OCI-LY7 (cell line): ENCODE measurements at regions not wholly inside any gene's neighbourhood (a gene's known extent, or its start where the extent isn't known, plus 50 kb on each side); places are given as distances from the start of the nearest gene placed in this dataset.

Experiments
- BruUV-seq: library from RNA; stranded (reverse); fragments of 400-500 nt; replicated peaks from 2 replicates; lab custom pipeline; 2021; lab: Mats Ljungman, UMichigan
- CTCF ChIA-PET: fragments of 300-600 bp; sonication (Branson Sonifier 250); formaldehyde crosslinking; loops from one replicate; lab custom pipeline; 2022; ENCODE audit warnings: antibody characterized with exemption; ENCODE audit not compliant: unreplicated experiment; lab: Charles Lee
- POLR2A ChIA-PET: fragments of 300-600 bp; sonication (Branson Sonifier 250); formaldehyde crosslinking; loops from one replicate; lab custom pipeline; 2022; ENCODE audit warnings: antibody characterized with exemption; lab: Charles Lee
- DNase-seq: peaks from one replicate; pipeline ENCODE4 v3.0.0-alpha.2; 2015; ENCODE audit warnings: low spot score
- H2AFZ ChIP-seq: fragments of 200-600 bp; sonication (generic), shearing (Covaris generic); 2 replicates; pipeline ENCODE4 v1.6.1; 2014; ENCODE audit warnings: mild to moderate bottlenecking, antibody characterized with exemption, low read length, moderate library complexity
- H3K27ac ChIP-seq: fragments of 200-600 bp; sonication (generic); 2 replicates; pipeline ENCODE4 v1.5.1; 2014; ENCODE audit warnings: mixed run types, low read depth, mild to moderate bottlenecking, moderate library complexity, low read length, inconsistent platforms; ENCODE audit not compliant: poor library complexity, severe bottlenecking
- H3K36me3 ChIP-seq: fragments of 200-600 bp; sonication (generic); 2 replicates; pipeline ENCODE4 v1.6.1; 2014; ENCODE audit warnings: mild to moderate bottlenecking, antibody characterized with exemption, low read length, moderate library complexity, mixed read lengths; ENCODE audit not compliant: insufficient read depth
- H3K4me1 ChIP-seq: fragments of 200-600 bp; sonication (generic); 2 replicates; pipeline ENCODE4 v1.5.1; 2014; ENCODE audit warnings: mild to moderate bottlenecking, low read length; ENCODE audit not compliant: insufficient read depth, poor library complexity, severe bottlenecking
- H3K4me2 ChIP-seq: fragments of 200-600 bp; sonication (generic); 2 replicates; pipeline ENCODE4 v1.6.1; 2014; ENCODE audit warnings: mild to moderate bottlenecking, low read length
- H3K4me3 ChIP-seq: fragments of 200-600 bp; sonication (generic); 2 replicates; pipeline ENCODE4 v1.5.1; 2014; ENCODE audit warnings: mild to moderate bottlenecking, low read depth, low read length; ENCODE audit not compliant: poor library complexity, severe bottlenecking
- H3K79me2 ChIP-seq: fragments of 200-600 bp; sonication (generic); 2 replicates; pipeline ENCODE4 v1.6.1; 2016; ENCODE audit warnings: low read depth, mild to moderate bottlenecking, low read length, moderate library complexity, mixed read lengths; ENCODE audit not compliant: insufficient read depth
- H3K9me2 ChIP-seq: fragments of 200-600 bp; sonication (generic); 2 replicates; pipeline ENCODE4 v1.6.1; 2016; ENCODE audit warnings: mild to moderate bottlenecking, low read length, mixed read lengths; ENCODE audit not compliant: insufficient read depth
- H3K9me3 ChIP-seq: fragments of 200-600 bp; sonication (generic); 2 replicates; pipeline ENCODE4 v1.6.1; 2014; ENCODE audit warnings: mild to moderate bottlenecking, mixed run types, low read length, mixed read lengths
- H4K20me1 ChIP-seq: fragments of 200-600 bp; sonication (generic); 2 replicates; pipeline ENCODE4 v1.6.1; 2014; ENCODE audit warnings: mild to moderate bottlenecking, antibody characterized with exemption, low read length, moderate library complexity, mixed read lengths; ENCODE audit not compliant: insufficient read depth
- EZH2phosphoT487 ChIP-seq: fragments of 200-600 bp; sonication (generic); IDR thresholded peaks from 2 replicates; pipeline ENCODE4 v1.6.1; 2018; ENCODE audit warnings: low read depth, borderline replicate concordance, mild to moderate bottlenecking, mixed run types, antibody characterized with exemption, low read length, moderate library complexity, mixed read lengths
- intact Hi-C: fragments of 100-400 bp; cut with micrococcal nuclease; formaldehyde crosslinking; loops from one replicate; pipeline ENCODE4 v1.10.0; 2022; ENCODE audit not compliant: unreplicated experiment
- TF ChIP-seq, protein P1 (sequence below): fragments of 200-600 bp; sonication (generic); conservative IDR thresholded peaks from 2 replicates; pipeline ENCODE4 v1.5.1; 2014; ENCODE audit warnings: mild to moderate bottlenecking, antibody characterized with exemption, low read length, moderate library complexity, mixed read lengths

DNA sequence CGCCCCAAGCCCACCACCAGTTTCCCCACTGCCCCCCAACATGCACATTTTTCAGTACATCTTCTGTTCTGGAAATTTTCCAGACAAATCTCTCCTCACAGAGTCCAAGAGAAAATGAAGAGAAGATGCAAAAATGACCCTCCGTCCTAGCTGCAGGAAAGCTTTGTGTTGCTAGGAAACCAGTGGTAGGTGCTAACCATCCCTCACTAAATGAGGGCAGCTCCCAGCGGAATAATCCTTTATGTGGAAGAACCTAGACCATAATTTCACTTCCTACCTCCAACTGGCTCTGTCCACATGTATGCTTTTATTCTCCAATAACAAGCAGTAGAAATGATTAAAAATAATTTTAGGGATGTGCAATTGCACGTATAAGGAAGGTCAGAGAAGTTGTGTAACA lies 311.9 kb upstream of the EPHA4 start:
- H3K27ac ChIP-seq = no peak overlapping the region
- no peaks in the 10 kb centered on the region for H4K20me1 ChIP-seq
- no peak overlapping the region for H2AFZ ChIP-seq
- no peak overlapping the region for H3K4me2 ChIP-seq
- no peak for DNase-seq
- no peaks in the 10 kb centered on the region for H3K9me3 ChIP-seq
- H3K79me2 ChIP-seq = no peaks in the 10 kb centered on the region
- H3K4me1 ChIP-seq = no peaks in the 10 kb centered on the region
- BruUV-seq = no TSS peak
- no peak overlapping the region for H3K4me3 ChIP-seq
- ChIA-PET CTCF (no interaction called here), POLR2A (no interaction called here)
- H3K9me2 ChIP-seq = no peaks in the 10 kb centered on the region
- intact Hi-C loops = no loop called here
- H3K36me3 ChIP-seq = no peaks in the 10 kb centered on the region
- TF ChIP-seq, protein P1, sequence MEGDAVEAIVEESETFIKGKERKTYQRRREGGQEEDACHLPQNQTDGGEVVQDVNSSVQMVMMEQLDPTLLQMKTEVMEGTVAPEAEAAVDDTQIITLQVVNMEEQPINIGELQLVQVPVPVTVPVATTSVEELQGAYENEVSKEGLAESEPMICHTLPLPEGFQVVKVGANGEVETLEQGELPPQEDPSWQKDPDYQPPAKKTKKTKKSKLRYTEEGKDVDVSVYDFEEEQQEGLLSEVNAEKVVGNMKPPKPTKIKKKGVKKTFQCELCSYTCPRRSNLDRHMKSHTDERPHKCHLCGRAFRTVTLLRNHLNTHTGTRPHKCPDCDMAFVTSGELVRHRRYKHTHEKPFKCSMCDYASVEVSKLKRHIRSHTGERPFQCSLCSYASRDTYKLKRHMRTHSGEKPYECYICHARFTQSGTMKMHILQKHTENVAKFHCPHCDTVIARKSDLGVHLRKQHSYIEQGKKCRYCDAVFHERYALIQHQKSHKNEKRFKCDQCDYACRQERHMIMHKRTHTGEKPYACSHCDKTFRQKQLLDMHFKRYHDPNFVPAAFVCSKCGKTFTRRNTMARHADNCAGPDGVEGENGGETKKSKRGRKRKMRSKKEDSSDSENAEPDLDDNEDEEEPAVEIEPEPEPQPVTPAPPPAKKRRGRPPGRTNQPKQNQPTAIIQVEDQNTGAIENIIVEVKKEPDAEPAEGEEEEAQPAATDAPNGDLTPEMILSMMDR = no peak
- no peak for TF ChIP-seq EZH2phosphoT487

DNA sequence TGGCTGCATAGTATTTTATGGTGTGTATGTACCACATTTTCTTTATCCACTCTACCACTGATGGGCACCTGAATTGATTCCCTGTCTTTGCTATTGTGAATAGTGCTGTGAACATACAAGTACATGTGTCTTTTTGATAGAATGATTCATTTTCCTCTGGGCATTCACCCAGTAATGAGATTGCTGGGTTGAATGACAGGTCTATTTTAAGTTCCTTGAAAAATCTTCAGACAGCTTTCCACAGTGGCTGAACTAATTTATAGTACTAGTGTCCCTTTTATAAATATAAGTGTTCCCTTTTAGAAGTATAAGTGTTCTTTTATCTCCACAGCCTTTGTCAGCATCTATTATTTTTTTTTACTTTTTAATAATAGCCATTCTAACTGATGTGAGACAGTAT lies 303.9 kb upstream of the EPHA4 start:
- Histone ChIP-seq H3K36me3 (no peaks in the 10 kb centered on the region), H3K4me2 (no peak overlapping the region), H3K27ac (no peak overlapping the region), H3K4me1 (no peaks in the 10 kb centered on the region), H3K4me3 (no peak overlapping the region), H3K9me2 (no peaks in the 10 kb centered on the region), H4K20me1 (no peaks in the 10 kb centered on the region), H3K9me3 (no peaks in the 10 kb centered on the region), H3K79me2 (no peaks in the 10 kb centered on the region), H2AFZ (no peak overlapping the region)
- no peak for DNase-seq
- ChIA-PET POLR2A (interaction anchor here (0.7 kb wide), 1 partner anchor 963 kb away, joined by 4 read pairs; no protein-coding TSS in a partner anchor), CTCF (no interaction called here)
- no TSS peak for BruUV-seq
- intact Hi-C loops = no loop called here
- no peak for TF ChIP-seq EZH2phosphoT487
- TF ChIP-seq, protein P1 = no peak

DNA sequence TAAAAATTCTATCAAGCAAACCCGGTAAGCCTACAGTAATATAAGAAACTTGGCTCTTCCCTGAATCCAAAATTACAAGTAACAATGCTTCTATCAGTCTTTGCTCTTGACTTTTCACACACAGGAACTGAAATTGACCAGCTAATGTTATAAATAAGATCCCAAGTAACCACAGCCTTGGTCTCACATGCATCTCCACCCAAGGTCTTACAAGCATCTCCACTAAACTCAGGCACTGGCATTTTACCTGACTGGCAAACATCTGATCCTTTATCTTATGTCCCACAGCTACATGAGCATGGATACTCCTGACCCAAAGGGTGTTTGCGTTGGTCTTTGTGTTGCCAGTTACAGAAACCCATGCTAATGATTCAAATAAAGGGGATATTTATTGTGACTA lies 302.3 kb upstream of the EPHA4 start:
- Histone ChIP-seq H3K79me2 (no peaks in the 10 kb centered on the region), H4K20me1 (no peaks in the 10 kb centered on the region), H3K4me3 (no peak overlapping the region), H3K27ac (no peak overlapping the region), H3K36me3 (no peaks in the 10 kb centered on the region), H3K4me1 (no peaks in the 10 kb centered on the region), H3K4me2 (no peak overlapping the region), H2AFZ (no peak overlapping the region), H3K9me3 (no peaks in the 10 kb centered on the region), H3K9me2 (no peaks in the 10 kb centered on the region)
- no TSS peak for BruUV-seq
- ChIA-PET CTCF (no interaction called here), POLR2A (interaction anchor here (1.0 kb wide), 1 partner anchor 56 kb away, joined by 3 read pairs; no protein-coding TSS in a partner anchor)
- intact Hi-C loops = no loop called here
- TF ChIP-seq, protein P1 = no peak
- no peak for TF ChIP-seq EZH2phosphoT487
- no peak for DNase-seq
